Stimulated activated CD4-positive, alpha-beta T cell treated with anti-CD3 and anti-CD28 coated beads, Interleukin-12 subunit alpha, Interleukin-12 subunit beta, amount 100 ng/mL, for 48 hours (primary cell): ENCODE measurements at regions not wholly inside any gene's neighbourhood (a gene's known extent, or its start where the extent isn't known, plus 50 kb on each side); places are given as distances from the start of the nearest gene placed in this dataset.
A peak's percentile ranks its signal among the peaks of the same experiment; 100 is the strongest.
"Not testable (repeated sequence)": the region's sequence is repeated elsewhere in the genome, so short reads cannot be mapped to it uniquely, and the experiment has no call there.

Source experiments
- DNase-seq, 3 donors: peaks; one replicate each; pipeline ENCODE4 v3.0.0-alpha.2; 2020; ENCODE audit warnings: low read depth in 2 of 3, low spot score in 1 of 3

DNA sequence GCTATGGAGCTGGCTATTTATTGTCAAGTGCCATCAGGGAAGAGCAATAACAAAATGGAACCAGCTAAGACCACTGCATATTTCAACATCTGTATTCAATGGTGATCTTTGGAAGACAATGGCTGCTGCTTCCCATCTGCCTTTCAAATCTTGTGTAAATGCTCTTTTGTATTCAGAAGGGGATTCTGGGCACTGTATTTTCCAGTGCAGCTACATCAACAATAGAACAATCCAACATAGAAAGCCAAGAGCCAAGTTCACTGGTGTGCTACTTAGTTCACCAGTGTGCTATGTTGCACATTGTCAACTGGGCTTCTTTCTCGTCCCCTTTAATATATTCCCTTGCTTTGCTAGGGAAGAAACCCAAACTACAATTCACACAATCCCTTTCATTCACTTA is 128.8 kb upstream of the OR4E1 start:
- no peak for DNase-seq

DNA sequence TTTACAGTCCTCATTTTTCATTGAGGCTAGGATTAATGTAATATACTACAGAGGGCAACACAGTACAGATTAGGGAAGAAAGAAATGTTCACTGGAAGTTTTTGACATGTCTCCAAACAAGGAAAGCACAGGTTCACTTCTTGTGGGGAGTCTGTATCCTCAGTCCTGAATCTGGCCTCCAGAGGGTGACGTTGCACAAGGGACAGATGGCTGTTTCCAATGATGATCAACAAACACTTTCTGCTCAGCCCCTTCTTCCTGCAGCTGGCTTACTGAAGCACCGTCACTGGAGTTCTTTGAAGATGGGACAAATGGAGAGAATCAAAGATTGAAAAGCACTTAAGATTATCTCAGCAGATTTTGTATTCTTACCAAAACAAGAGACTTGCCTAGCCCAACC is 123.3 kb upstream of the OR4E1 start:
- DNase-seq: no peak

- no peak for DNase-seq
Measured at GRCh38 chr14:21795456-21795855, 121.8 kb upstream of the OR4E1 start.

DNA sequence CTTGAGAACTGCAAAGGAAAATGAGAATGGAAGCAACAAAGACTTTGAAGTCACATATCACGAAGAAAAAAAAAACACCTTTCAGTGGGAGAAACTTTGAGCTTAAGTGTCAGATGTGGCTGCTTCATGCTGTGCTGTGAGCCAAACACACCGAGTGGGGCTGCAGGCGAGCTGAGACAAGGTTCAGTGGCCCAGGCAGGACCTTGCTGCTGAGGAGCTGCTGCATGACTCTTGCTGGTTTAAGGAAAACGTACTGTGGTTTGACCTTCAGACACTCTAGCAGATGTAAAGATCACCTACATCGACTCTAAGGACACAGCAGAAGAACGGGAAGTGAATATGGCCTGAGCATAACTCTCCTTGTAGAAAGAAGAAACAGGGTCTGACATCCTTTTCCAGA is 118.1 kb upstream of the OR4E1 start:
- no peak for DNase-seq

- not testable (repeated sequence) for DNase-seq
Measured at GRCh38 chr14:21788687-21789086, 115.1 kb upstream of the OR4E1 start.

DNA sequence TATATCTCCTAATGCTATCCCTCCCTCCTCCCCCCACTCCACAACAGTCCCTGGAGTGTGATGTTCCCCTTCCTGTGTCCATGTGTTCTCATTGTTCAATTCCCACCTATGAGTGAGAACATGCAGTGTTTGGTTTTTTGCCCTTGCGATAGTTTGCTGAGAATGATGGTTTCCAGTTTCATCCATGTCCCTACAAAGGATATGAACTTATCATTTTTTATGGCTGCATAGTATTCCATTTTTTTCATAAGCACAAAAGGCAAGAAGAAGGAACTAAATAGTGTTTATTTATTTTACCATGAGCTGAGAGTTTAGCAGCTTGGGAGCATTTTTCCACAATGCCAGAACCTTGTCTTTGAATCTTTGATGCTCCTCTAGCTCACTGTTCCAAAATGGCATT is 113.6 kb upstream of the OR4E1 start:
- not testable (repeated sequence) for DNase-seq

GRCh38 chr14:21781543-21781942 is 107.9 kb upstream of the OR4E1 start:
- DNase-seq: no peak

- DNase-seq: no peak
Measured at GRCh38 chr14:21780429-21781084, 106.9 kb upstream of the OR4E1 start.

DNA sequence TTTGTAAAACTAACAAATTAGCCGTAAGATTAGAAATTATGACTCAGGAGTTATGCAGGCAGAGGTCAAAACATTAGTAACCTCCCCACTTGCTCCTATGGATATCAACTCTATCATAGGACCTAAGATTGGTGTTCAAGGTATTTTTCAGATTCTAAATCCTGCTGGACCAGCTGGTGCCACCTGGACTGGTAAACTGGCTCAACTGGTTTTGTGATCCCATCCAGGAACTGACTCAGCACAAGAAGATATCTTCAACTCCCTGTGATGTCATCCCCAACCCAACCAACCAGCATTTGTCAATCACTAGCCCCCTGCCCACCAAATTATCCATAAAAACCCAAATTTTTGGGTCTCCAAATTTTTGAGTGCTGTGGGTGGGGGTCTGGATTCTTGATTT is 98.1 kb upstream of the OR4E1 start:
- no peak for DNase-seq

DNA sequence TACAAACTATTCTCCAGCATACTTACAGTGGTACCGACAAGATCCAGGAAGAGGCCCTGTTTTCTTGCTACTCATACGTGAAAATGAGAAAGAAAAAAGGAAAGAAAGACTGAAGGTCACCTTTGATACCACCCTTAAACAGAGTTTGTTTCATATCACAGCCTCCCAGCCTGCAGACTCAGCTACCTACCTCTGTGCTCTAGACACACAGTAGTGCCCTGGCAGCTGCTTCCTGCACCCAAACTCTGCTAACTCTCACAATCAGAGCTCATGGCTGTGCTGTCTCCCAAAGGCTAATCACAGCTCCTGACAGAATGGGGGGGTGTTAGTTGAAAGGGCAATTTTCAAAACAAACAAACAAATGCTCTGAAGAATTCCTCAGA is 95.2 kb upstream of the OR4E1 start:
- no peak for DNase-seq

GRCh38 chr14:21768116-21768874 is 94.7 kb upstream of the OR4E1 start:
- peak in 1 of 3 donors; percentile 13 for DNase-seq

- not testable (repeated sequence) for DNase-seq
Measured at GRCh38 chr14:21760360-21760759, 86.7 kb upstream of the OR4E1 start.

DNA sequence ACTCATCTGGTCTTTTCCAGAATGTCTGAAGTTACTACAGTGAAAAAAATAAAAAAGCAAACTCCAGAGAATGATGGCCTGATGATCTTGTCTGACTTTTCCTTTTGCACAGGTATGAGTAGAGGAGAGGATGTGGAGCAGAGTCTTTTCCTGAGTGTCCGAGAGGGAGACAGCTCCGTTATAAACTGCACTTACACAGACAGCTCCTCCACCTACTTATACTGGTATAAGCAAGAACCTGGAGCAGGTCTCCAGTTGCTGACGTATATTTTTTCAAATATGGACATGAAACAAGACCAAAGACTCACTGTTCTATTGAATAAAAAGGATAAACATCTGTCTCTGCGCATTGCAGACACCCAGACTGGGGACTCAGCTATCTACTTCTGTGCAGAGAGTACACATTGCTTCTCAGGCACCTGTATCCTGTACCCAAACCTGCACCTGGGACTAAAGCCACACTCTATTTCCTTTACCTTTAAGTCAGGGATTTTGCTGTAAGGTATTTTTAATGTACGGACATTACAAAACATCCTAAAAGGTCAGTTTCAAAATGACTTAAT is 75.8 kb upstream of the OR4E1 start:
- DNase-seq: no peak

GRCh38 chr14:21748869-21749303 is 75.3 kb upstream of the OR4E1 start:
- DNase-seq: peak; percentile 25 to 36 (median 26)

DNA sequence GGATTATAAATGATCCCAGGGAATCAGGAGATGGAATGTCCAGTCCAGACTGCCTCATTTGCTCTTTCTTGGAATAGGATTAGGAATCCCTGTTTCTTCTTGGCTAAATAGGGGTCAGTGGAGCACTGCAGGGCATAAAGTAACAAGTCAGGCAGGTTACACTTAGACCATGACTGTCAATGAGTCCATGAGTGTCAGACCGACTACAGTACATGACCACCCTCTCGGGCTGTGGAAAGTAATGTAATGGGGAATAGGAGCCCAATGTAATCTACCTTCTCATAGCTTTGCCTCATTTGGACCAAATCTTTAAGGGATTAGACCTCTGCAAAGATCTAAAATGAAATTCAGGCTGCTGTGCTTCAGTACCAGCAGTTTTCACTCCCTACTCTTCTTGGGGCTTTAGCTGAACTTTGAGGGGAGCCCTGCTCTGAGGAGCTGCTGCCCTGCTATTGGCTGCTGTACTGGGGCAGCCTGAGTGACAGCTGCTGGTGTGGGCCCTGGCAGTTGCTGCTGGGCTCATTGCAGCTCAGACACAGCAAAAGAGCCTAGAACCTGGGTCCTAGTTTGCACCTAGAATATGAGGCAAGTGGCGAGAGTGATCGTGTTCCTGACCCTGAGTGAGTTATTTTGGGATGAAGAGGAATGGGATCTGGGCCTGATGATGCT is 62.2 kb upstream of the OR4E1 start:
- DNase-seq: no peak

DNA sequence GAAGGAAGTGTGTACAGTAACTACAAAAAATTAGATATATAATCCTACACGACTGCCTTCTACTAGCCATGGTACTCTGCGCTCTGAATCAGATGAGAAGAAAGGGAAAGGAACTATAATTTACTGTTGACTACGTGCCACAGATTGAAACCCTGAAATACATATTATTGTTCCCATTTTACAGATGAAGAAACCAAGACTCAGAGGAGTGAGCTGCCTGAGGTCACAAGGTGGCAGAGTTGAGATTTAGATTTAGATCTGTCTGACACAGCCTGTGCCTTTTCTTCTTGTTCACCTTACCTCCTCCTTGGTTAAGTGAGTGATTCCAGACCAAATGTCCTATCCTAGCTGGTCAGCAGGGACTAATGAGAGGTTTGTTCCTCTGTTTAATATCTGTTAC is 61.6 kb upstream of the OR4E1 start:
- DNase-seq: no peak

DNA sequence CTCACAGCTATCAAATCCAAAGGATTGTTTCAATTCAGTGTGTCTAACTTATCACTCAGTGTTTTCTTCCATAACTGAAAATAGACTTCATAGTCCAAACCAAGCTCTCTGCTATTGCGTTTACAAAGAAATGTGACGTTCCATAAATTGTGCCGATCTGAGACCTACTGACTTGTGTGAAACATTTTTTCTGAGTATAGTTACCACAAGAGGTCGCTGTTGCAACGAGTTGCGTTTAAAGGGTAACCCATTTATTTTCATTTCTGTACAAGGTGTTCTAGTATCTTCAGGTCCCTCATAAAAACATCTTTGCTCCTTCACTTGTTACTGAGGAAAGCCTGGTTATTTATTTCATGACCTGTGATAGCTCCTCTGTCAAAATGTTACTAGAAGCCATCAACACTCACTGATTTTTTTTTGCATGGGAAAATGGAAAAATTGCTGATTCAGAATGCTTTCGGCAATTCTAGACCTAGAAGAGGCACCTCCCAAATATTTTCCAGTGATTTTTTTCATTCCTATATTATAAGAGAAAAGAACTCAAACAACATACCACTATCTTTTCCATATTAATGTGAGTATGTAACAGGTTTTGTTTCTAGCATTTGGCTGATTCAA is 60.9 kb upstream of the OR4E1 start:
- DNase-seq: peak in 1 of 3 donors; percentile 63

GRCh38 chr14:21729703-21730233 is 56.1 kb upstream of the OR4E1 start:
- DNase-seq: no peak

GRCh38 chr14:21725250-21725649 is 51.6 kb upstream of the OR4E1 start:
- DNase-seq: no peak

DNA sequence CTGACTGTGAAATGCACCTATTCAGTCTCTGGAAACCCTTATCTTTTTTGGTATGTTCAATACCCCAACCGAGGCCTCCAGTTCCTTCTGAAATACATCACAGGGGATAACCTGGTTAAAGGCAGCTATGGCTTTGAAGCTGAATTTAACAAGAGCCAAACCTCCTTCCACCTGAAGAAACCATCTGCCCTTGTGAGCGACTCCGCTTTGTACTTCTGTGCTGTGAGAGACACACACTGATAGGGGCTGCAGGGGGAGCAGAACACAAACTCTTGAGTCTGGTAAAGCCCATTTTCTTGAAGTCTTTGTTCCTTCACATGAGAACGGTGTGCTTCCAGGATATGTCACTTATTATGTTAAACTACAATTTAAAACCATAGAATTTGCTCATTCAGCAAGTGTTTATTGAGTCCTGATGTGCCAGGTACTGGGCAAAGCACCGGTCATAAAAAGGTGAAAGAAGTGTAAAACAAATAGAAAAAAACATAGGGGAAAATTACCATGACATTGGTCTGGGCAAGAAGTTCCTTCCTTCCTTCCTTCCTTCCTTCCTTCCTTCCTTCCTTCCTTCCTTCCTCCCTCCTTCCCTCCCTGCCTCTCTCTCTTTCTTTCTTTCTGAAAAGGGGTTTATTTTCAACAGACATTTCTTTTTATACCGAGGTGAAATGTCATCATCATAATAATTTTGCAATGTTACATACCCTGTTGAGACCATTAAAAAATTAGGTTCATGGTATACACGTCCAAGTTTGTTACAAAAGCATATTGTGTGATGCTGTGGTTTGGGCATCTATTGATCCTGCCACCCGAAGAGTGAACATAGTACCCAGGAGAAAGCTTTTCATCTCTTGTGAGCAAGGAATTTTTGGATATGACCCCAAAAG is 50.7 kb upstream of the OR4E1 start:
- no peak for DNase-seq
